ENCODE measurements at regions not wholly inside any gene's neighbourhood (a gene's known extent, or its start where the extent isn't known, plus 50 kb on each side); places are given as distances from the start of the nearest gene placed in this dataset.

DNA sequence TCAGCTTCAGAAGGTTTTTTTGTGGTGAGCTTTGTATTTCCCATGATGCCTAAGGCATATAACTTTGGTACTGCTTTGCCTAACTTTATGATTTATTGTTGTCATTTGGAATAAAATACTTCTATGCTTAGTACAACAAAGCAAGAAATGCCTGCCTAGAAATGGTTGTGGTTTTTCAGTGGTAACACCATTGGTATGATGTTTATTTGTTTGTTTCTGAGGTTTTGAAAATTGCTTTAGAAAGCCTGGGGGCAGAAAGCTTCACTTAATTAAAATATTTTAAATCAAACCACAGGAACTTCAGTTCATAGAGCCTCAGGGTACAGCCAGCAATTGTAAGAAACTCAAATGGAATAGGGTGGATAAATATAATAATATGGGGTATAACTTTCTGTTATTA is 351.2 kb upstream of the MAP3K7 start:
- Histone ChIP-seq H3K9me3 (no peaks in the 10 kb centered on the region), H3K4me3 (no peak overlapping the region), H3K27me3 (no peaks in the 10 kb centered on the region), H3K4me1 (no peaks in the 10 kb centered on the region), H3K27ac (no peak overlapping the region), H3K36me3 (replicated peaks in 1 of 2; ENCODE audit: insufficient read depth in 1 of 2, low read depth in 2 of 2) (no peaks in the 10 kb centered on the region)
- no peak for ATAC-seq
- DNase-seq: no peak
- intact Hi-C loops (cut with DNase I): no loop called here
- TF ChIP-seq POLR2A (IDR thresholded peaks at IDR 0.05): no peak
- TF ChIP-seq, protein P1, sequence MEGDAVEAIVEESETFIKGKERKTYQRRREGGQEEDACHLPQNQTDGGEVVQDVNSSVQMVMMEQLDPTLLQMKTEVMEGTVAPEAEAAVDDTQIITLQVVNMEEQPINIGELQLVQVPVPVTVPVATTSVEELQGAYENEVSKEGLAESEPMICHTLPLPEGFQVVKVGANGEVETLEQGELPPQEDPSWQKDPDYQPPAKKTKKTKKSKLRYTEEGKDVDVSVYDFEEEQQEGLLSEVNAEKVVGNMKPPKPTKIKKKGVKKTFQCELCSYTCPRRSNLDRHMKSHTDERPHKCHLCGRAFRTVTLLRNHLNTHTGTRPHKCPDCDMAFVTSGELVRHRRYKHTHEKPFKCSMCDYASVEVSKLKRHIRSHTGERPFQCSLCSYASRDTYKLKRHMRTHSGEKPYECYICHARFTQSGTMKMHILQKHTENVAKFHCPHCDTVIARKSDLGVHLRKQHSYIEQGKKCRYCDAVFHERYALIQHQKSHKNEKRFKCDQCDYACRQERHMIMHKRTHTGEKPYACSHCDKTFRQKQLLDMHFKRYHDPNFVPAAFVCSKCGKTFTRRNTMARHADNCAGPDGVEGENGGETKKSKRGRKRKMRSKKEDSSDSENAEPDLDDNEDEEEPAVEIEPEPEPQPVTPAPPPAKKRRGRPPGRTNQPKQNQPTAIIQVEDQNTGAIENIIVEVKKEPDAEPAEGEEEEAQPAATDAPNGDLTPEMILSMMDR (IDR thresholded peaks at IDR 0.05): no peak

DNA sequence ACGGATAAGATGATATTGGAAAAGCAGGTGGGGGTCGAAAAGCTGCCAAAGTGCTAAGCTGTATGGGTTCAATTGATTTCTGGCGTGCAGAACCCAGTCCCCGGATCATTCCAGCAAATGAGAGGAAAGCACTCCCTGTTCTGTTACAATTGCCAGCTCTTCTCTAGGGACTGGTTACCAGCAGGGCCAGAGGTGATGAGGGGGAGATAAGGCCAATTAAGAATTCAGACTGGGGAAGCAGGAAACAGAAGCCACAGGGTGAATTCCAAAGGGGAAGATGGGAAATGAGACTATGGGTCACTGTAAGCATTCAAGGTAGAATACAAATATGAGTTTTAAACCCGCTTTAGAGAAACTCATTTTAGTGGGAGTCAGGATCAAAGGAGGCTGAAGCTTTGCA is 349.4 kb upstream of the MAP3K7 start:
- DNase-seq: no peak
- Histone ChIP-seq H3K36me3 (replicated peaks in 1 of 2; ENCODE audit: insufficient read depth in 1 of 2, low read depth in 2 of 2) (no peaks in the 10 kb centered on the region), H3K27me3 (no peaks in the 10 kb centered on the region), H3K4me1 (no peaks in the 10 kb centered on the region), H3K4me3 (no peak overlapping the region), H3K9me3 (no peaks in the 10 kb centered on the region), H3K27ac (no peak overlapping the region)
- intact Hi-C loops (cut with DNase I): no loop called here
- WGBS, 2 donors: 80 to 88% methylated on average over 5 of the region's 5 CpGs
- TF ChIP-seq, protein P1 (IDR thresholded peaks at IDR 0.05): no peak
- no peak for ATAC-seq

DNA sequence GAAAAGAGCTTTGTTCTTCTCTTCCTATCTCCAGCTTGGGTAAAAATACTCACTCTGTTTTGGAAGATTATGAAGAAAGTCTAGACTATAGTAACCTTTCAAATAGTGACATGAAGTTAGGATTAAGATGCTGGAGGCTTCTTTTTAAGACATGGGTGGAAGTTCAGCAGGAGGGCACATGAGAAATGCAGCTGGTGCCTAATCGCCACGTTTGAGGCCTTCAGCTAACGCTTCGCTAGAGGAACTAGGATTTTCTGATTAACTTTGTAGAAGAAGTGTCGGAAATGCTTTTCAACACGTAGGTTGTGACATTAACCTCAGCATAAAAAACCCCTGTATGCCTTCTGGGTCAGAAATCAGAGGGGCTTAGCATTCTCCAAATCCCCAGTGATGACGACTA is 348.1 kb upstream of the MAP3K7 start:
- DNase-seq (no peak), ATAC-seq (no peak)
- H3K27ac ChIP-seq: no peak overlapping the region
- H3K36me3 ChIP-seq (replicated peaks in 1 of 2; ENCODE audit: insufficient read depth in 1 of 2, low read depth in 2 of 2): no peaks in the 10 kb centered on the region
- 83 to 91% methylated on average over 7 of the region's 7 CpGs for WGBS, 2 donors
- no peak for TF ChIP-seq POLR2A (IDR thresholded peaks at IDR 0.05)
- TF ChIP-seq, protein P1 (IDR thresholded peaks at IDR 0.05): no peak
- H3K27me3 ChIP-seq: no peaks in the 10 kb centered on the region
- H3K9me3 ChIP-seq: no peaks in the 10 kb centered on the region
- intact Hi-C loops (cut with DNase I): no loop called here
- no peaks in the 10 kb centered on the region for H3K4me1 ChIP-seq
- no peak overlapping the region for H3K4me3 ChIP-seq

DNA sequence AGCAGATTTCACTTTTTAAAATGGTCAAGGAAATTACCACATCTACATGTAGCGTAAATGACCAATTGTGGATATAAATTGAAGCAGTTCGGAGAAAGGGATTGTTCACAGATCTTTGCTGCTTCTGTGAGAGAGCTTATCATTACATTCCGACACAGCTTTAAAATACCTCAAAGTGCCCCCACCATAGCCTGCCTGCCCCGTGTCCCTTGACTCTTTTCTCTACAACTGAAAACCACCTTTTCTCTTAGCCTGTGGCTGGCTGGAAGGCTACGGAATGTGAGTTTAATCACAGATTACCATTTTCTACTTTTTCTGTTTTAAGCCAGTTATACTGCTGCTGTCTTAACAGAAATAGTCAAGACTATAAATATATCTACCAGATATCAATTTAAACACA is 347.2 kb upstream of the MAP3K7 start:
- H3K9me3 ChIP-seq: no peaks in the 10 kb centered on the region
- no peak overlapping the region for H3K27ac ChIP-seq
- H3K27me3 ChIP-seq: no peaks in the 10 kb centered on the region
- H3K36me3 ChIP-seq (replicated peaks in 1 of 2; ENCODE audit: insufficient read depth in 1 of 2, low read depth in 2 of 2): no peaks in the 10 kb centered on the region
- 88 to 92% methylated on average over 5 of the region's 5 CpGs for whole genome bisulfite sequencing, 2 donors
- H3K4me1 ChIP-seq: no peaks in the 10 kb centered on the region
- ATAC-seq (no peak), DNase-seq (no peak)
- TF ChIP-seq, protein P1 (IDR thresholded peaks at IDR 0.05): no peak
- no peak for TF ChIP-seq POLR2A (IDR thresholded peaks at IDR 0.05)
- intact Hi-C loops (cut with DNase I): no loop called here
- no peak overlapping the region for H3K4me3 ChIP-seq

DNA sequence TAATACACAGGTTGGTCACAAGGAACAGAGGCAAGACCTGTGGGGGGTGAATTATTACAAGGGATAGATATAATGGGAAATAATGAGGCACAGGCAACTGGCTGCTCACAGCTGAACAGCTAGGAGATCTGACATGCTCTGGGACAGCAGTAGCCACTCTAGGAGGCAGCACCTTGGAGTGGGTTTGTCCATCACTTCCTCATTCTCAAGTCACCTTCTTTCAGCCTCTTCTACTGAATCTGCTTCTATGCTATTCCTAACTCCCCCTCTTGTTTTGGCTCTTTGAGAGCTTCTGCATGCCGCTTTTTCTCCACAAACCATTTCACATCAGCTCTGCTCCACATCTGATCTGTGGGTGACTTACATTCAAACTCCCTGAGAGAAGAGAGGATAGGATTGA is 345.5 kb upstream of the MAP3K7 start:
- no peak overlapping the region for H3K4me3 ChIP-seq
- TF ChIP-seq, protein P1 (IDR thresholded peaks at IDR 0.05): no peak
- no peak for TF ChIP-seq POLR2A (IDR thresholded peaks at IDR 0.05)
- ATAC-seq (no peak), DNase-seq (no peak)
- H3K9me3 ChIP-seq: no peaks in the 10 kb centered on the region
- H3K36me3 ChIP-seq (replicated peaks in 1 of 2; ENCODE audit: insufficient read depth in 1 of 2, low read depth in 2 of 2): no peaks in the 10 kb centered on the region
- no peak overlapping the region for H3K27ac ChIP-seq
- intact Hi-C loops (cut with DNase I): no loop called here
- 80 to 92% methylated on average over 1 of the region's 1 CpG for WGBS, 2 donors
- H3K27me3 ChIP-seq: no peaks in the 10 kb centered on the region
- H3K4me1 ChIP-seq: no peaks in the 10 kb centered on the region

All from body of pancreas (tissue), 4 donors.